22Rv1 (cell line): ENCODE measurements at regions not wholly inside any gene's neighbourhood (a gene's known extent, or its start where the extent isn't known, plus 50 kb on each side); places are given as distances from the start of the nearest gene placed in this dataset.
"Not testable (repeated sequence)": the region's sequence is repeated elsewhere in the genome, so short reads cannot be mapped to it uniquely, and the experiment has no call there.

ENCODE experiments used
- H3K27ac ChIP-seq: fragments of 450-650 bp; 2 replicates; pipeline ENCODE4 v1.5.1; 2017
- CTCF ChIP-seq: fragments of 450-650 bp; IDR thresholded peaks from 2 replicates; pipeline ENCODE4 v1.5.1; 2017; ENCODE audit warnings: mild to moderate bottlenecking
- ZFX ChIP-seq: fragments of 450-650 bp; IDR thresholded peaks from 2 replicates; pipeline ENCODE4 v1.6.1; 2017; ENCODE audit warnings: antibody characterized with exemption, borderline replicate concordance

GRCh38 chr22:34669001-34669400 is 397.0 kb upstream of the ISX start:
- no peak for TF ChIP-seq ZFX
- no peak for TF ChIP-seq CTCF

GRCh38 chr22:34683031-34683430 is 382.9 kb upstream of the ISX start:
- H3K27ac ChIP-seq: not testable (repeated sequence)

More at GRCh38 chr22:34669001-34669400, 397.0 kb upstream of the ISX start:
- no peak overlapping the region for H3K27ac ChIP-seq

- not testable (repeated sequence) for H3K27ac ChIP-seq
These were observed 381.7 kb upstream of the ISX start for GRCh38 chr22:34684278-34684677.

- no peak overlapping the region for H3K27ac ChIP-seq
- TF ChIP-seq CTCF (no peak), ZFX (no peak)
These were observed 378.8 kb upstream of the ISX start for GRCh38 chr22:34687116-34687515.

- H3K27ac ChIP-seq: no peak overlapping the region
- no peak for TF ChIP-seq ZFX
- no peak for TF ChIP-seq CTCF
These were observed 377.1 kb upstream of the ISX start for GRCh38 chr22:34688825-34689224.

- H3K27ac ChIP-seq: no peak overlapping the region
- TF ChIP-seq CTCF: no peak
- no peak for TF ChIP-seq ZFX
These were observed 369.4 kb upstream of the ISX start for GRCh38 chr22:34696557-34696956.

- H3K27ac ChIP-seq: no peak overlapping the region
- TF ChIP-seq CTCF: no peak
- TF ChIP-seq ZFX: no peak
These were observed 363.7 kb upstream of the ISX start for GRCh38 chr22:34702279-34702678.

GRCh38 chr22:34709641-34710040 is 356.3 kb upstream of the ISX start:
- H3K27ac ChIP-seq: no peak overlapping the region
- TF ChIP-seq ZFX: no peak
- no peak for TF ChIP-seq CTCF

GRCh38 chr22:34722901-34723300 is 343.1 kb upstream of the ISX start:
- no peak overlapping the region for H3K27ac ChIP-seq
- TF ChIP-seq CTCF (no peak), ZFX (no peak)
